GM19438 (cell line): ENCODE measurements at regions not wholly inside any gene's neighbourhood (a gene's known extent, or its start where the extent isn't known, plus 50 kb on each side); places are given as distances from the start of the nearest gene placed in this dataset.
"Not testable (repeated sequence)": the region's sequence is repeated elsewhere in the genome, so short reads cannot be mapped to it uniquely, and the experiment has no call there.

Experiments
- ATAC-seq: cut with Tn5 transposase; IDR thresholded peaks from one replicate; pipeline ENCODE4 v1.9.1; 2021; ENCODE audit warnings: low read depth; ENCODE audit not compliant: unreplicated experiment

DNA sequence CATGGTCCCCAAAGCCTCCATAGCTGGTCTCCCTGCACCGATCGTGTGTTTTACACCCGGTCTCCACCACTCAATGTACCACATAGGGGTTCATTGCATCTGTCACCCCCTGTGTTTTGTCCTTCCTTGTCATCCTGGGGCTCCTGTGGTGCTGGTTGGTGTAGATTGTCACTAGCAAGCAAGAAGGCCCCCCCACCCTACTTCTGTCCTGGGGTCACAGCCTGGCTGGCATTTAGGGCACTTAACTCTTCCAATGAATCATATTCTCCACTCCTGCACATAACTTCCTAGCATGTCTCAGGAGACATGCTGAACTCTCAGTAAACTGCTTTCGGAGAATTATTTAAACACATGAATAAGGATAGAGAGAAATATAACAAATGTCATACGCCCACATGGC is 161.4 kb downstream of the BCL2L11 start:
- not testable (repeated sequence) for ATAC-seq

DNA sequence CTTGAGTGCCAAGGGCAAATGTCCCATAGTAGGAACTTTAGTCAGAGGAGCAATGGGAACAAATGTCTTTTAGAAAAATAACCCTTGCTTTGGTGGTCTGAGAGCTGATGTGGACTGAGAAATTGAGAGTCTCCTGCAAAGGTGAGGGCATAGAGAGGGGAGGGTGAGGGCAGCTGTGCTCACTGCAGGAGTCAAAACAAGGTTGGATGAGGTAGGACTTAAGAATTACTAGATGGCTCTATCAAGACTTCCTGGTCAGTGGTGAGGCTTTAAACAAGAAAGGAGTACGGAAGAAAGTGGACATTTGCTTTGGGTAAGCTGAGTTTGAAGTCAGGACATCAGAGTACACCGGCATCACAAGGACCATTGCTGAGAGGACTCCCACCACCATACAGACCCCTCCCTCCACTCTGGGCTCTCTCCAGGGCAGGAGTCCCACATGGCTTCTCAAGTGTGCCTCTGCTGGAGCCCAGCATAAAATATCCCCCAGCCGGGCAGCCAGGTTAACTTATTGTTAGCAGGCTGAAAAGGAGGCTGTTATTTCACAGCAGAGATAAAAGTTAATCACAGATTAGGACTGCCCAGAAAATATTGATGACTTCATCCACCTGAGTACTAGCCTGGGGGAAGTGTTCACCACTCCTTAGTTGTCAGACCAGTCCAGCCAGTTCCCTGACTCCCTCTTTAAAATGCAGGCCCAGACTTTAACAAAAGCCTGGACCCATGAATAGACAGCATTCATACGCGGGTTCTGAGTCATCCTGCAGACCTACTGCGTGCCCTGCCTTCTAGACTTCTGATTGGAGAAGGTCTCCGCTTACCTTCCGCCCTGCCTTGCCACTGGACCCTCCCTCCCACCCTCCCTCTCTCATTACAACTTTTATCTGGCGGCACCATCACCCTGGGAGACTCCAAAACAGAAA is 167.2 kb downstream of the BCL2L11 start:
- not testable (repeated sequence) for ATAC-seq

- not testable (repeated sequence) for ATAC-seq
Observed at GRCh38 chr2:111290370-111290769, 169.7 kb downstream of the BCL2L11 start.

- ATAC-seq = not testable (repeated sequence)
Observed at GRCh38 chr2:111291566-111291965, 170.9 kb downstream of the BCL2L11 start.

GRCh38 chr2:111292232-111292968 is 171.7 kb downstream of the BCL2L11 start:
- ATAC-seq = not testable (repeated sequence)

- ATAC-seq = not testable (repeated sequence)
Observed at GRCh38 chr2:111294699-111295098, 174.0 kb downstream of the BCL2L11 start.

DNA sequence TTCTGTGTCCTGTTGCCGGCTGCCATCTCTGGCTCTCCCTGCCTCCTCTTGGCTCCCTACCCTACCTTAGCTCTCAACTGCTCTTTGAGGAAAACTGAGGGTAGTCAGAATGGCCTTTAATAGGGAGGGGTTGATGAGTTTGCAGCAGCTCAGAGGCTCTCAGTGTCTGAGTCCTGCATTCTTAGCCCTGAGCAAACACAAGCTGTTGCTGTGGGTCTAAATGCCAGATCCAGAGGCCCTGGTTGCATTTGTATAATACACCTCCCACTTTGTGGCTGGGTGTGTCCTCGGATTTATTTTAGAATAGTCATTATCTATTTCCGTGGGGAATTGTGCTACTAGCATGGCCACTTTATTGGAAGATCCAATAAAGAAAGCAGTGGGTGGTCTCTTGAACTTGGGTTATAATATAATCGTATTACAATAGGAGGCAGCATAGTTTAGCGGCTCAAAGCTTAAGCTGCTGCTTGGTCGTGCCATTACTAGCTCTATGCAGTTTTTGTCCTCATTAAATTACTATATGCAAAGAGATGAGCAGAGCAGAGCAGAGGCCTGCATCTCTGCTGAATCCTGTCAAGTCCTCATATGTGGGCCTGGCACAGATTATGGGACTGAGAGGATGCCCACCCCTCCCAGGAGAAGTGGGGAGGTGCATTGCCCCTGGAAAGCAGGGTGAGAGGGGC is 175.5 kb downstream of the BCL2L11 start:
- not testable (repeated sequence) for ATAC-seq

DNA sequence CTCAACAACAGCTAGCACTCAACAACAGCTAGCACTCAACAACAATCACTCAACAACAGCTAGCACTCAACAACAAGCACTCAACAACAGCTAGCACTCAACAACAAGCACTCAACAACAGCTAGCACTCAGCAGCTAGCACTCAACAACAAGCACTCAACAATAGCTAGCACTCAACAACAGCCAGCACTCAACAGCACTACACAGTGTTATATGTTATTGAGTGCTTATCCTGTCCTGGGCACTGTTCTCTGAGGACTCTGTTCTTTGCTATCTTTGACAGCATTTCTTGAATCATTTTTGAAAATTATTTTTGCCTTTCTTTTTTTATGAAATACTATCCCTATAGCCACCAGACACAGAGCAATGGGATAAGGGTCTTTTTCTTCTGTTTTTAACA is 176.4 kb downstream of the BCL2L11 start:
- ATAC-seq = not testable (repeated sequence)

- ATAC-seq = not testable (repeated sequence)
Observed at GRCh38 chr2:111298927-111299326, 178.2 kb downstream of the BCL2L11 start.

DNA sequence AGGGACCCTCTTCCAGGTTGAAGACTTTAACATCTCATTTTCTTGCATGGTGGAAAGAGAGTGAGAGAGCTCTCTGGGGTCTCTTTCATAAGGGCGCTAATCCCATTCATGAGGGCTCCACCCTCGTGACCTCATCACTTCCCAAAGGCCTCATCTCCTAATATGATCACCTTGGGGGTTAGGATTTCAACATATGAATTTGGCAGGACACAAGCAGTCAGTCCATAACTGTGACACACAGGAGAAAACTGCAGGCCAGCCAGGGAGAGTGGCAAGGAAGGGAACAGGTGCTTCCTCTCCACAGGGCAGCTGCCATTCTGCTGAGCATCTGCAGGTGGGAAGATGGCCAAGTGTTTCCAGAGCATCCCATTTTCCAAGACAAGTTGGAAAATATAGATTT is 178.9 kb downstream of the BCL2L11 start:
- not testable (repeated sequence) for ATAC-seq

- not testable (repeated sequence) for ATAC-seq
Observed at GRCh38 chr2:111301677-111302076, 181.0 kb downstream of the BCL2L11 start.

DNA sequence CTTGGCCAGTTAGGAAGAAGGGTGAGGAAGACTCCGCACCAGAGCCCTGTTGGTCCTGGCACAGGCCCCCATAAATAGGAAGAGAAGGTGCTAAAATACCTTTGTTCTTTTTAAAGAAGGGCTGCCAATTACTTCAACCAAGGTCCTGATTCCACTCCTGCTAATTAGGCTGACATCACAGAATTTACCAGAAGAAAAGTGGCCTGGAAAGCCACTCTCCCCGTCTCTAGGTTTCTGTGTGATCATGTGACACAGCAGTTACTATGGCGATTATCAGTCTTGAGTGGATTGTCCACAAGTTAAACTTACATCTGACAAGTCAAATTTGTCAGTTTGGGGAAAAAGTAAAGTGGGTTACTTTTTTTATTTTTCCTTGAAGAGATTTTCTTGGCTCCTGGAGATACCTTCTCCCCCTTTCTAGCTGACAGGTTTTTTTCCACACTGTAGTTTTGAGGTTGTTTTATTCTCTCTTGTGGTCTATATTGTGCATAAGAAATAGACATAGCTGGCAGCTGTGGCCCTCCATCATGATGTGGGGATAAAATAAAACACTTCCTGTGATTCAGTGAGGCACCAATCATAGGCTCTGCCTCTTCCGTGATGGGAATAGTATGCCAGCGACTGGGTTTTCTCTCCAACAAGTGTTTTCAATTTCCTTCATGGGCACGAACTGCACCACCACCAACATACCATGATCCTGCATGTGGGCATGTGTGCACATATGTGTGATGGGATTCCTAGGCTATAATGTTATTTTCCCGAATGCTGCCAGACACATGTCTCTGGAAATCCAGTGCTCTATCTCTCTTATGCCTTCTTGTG is 181.9 kb downstream of the BCL2L11 start:
- ATAC-seq = not testable (repeated sequence)

GRCh38 chr2:111307302-111307701 is 186.6 kb downstream of the BCL2L11 start:
- not testable (repeated sequence) for ATAC-seq

- ATAC-seq = not testable (repeated sequence)
Observed at GRCh38 chr2:111309231-111310075, 188.7 kb downstream of the BCL2L11 start.

GRCh38 chr2:111310395-111310794 is 189.7 kb downstream of the BCL2L11 start:
- not testable (repeated sequence) for ATAC-seq

DNA sequence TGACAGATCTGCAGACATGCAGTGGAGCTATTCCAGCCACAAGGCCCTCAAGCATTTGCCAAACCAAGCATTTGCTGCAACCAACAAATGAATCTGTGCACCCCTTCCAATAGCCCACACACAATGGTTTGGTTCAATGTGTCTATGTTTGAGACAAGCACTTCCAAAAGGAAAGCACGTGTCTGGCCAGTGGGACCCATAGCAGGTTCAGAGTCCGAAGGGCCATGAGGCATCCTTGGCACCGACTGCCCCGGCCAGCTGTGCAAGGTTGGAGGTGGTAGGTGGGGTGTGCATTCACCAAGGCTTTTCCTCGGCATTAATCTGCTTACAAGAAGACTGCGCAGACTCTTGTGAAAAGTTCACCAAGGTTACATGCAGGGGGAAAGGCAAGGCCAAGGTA is 190.9 kb downstream of the BCL2L11 start:
- ATAC-seq = not testable (repeated sequence)

DNA sequence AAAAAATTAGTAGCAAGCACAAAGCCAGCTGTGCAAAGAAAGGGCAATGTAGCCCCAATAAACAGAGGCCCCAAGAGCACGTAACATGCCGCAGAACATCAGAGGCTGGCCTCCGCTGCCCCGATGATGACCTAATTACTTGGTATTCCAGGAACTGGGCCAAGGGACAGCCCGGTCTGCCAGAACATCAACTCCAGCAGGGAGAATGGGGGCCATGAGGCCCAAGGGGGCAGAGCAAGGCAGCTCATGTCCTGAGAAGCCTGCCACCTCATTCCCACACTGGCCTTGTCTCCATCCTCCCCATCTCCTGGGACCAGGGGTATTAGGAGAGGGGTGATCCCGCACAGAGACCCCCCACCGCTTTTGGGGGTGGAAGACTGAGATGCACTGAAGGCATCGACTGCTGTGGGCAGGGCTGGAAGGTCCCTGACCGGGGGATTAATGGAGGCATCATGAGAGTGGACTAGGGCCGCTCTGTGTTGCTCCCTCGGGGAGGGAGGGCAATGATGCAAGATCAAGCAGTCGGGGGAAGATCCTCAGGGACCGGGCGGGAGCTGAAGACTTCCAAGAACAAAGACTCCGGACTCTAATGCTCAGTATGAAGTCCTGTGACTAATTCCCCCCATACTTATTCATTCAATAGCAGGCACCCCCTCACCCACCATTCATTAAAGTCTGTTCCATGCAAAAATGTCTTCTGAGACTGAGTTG is 192.3 kb downstream of the BCL2L11 start:
- ATAC-seq = not testable (repeated sequence)

GRCh38 chr2:111313711-111314110 is 193.0 kb downstream of the BCL2L11 start:
- ATAC-seq = not testable (repeated sequence)
